Neural crest cell (in vitro differentiated cells): ENCODE measurements at regions not wholly inside any gene's neighbourhood (a gene's known extent, or its start where the extent isn't known, plus 50 kb on each side); places are given as distances from the start of the nearest gene placed in this dataset.
"Not testable (repeated sequence)": the region's sequence is repeated elsewhere in the genome, so short reads cannot be mapped to it uniquely, and the experiment has no call there.

Source experiments
- DNase-seq: peaks from one replicate; pipeline ENCODE4 v3.0.0; 2021; ENCODE audit warnings: low read depth, mixed read lengths, low spot score
- H3K27ac Mint-ChIP-seq: one replicate; pipeline ENCODE4 v1.8.0; 2021; ENCODE audit warnings: mild to moderate bottlenecking, mixed read lengths; ENCODE audit not compliant: unreplicated experiment
- H3K27me3 Mint-ChIP-seq: 2 replicates; pipeline ENCODE4 v1.8.0; 2021; ENCODE audit warnings: low read depth, mild to moderate bottlenecking, mixed read lengths
- H3K36me3 Mint-ChIP-seq: 2 replicates; pipeline ENCODE4 v1.8.0; 2021; ENCODE audit warnings: low read depth, mild to moderate bottlenecking, mixed read lengths
- H3K4me1 Mint-ChIP-seq: 2 replicates; pipeline ENCODE4 v1.8.0; 2021; ENCODE audit warnings: mixed read lengths
- H3K4me3 Mint-ChIP-seq: one replicate; pipeline ENCODE4 v1.8.0; 2021; ENCODE audit warnings: mild to moderate bottlenecking, mixed read lengths
- H3K9me3 Mint-ChIP-seq: 2 replicates; pipeline ENCODE4 v1.8.0; 2021; ENCODE audit warnings: mixed read lengths
- TF ChIP-seq, protein P1 (sequence below): fragments of 200-600 bp; sonication (generic); conservative IDR thresholded peaks from 2 replicates; pipeline ENCODE4 v1.5.0; 2021; ENCODE audit warnings: antibody characterized with exemption, mild to moderate bottlenecking

DNA sequence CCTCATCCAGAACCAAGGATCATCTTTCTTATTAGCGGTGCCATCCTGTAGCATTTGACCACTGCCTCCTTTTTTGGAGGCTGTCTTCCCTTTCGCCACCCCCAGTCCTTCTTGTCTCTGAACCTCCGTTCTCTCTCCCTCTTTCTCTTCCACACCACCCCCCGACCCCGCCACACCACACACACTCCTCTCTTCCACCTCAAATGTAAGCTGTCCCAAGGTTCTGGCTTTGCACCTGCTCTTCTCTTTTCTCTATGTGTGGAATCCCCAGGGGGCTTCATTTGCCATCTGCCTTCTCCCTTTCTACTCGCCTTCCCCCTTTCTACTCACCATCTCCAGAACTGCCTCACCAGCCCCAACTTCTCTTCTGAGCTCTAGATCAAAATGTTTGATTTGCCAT lies 111.3 kb upstream of the CDYL start:
- no peak for DNase-seq
- no peaks in the 10 kb centered on the region for H3K9me3 Mint-ChIP-seq
- no peaks in the 10 kb centered on the region for H3K36me3 Mint-ChIP-seq
- H3K27me3 Mint-ChIP-seq: no peaks in the 10 kb centered on the region
- H3K4me3 Mint-ChIP-seq: no peak overlapping the region
- H3K27ac Mint-ChIP-seq: no peak overlapping the region
- TF ChIP-seq, protein P1, sequence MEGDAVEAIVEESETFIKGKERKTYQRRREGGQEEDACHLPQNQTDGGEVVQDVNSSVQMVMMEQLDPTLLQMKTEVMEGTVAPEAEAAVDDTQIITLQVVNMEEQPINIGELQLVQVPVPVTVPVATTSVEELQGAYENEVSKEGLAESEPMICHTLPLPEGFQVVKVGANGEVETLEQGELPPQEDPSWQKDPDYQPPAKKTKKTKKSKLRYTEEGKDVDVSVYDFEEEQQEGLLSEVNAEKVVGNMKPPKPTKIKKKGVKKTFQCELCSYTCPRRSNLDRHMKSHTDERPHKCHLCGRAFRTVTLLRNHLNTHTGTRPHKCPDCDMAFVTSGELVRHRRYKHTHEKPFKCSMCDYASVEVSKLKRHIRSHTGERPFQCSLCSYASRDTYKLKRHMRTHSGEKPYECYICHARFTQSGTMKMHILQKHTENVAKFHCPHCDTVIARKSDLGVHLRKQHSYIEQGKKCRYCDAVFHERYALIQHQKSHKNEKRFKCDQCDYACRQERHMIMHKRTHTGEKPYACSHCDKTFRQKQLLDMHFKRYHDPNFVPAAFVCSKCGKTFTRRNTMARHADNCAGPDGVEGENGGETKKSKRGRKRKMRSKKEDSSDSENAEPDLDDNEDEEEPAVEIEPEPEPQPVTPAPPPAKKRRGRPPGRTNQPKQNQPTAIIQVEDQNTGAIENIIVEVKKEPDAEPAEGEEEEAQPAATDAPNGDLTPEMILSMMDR: no peak
- peaks cover 16% of the 10 kb centered on the region for H3K4me1 Mint-ChIP-seq

DNA sequence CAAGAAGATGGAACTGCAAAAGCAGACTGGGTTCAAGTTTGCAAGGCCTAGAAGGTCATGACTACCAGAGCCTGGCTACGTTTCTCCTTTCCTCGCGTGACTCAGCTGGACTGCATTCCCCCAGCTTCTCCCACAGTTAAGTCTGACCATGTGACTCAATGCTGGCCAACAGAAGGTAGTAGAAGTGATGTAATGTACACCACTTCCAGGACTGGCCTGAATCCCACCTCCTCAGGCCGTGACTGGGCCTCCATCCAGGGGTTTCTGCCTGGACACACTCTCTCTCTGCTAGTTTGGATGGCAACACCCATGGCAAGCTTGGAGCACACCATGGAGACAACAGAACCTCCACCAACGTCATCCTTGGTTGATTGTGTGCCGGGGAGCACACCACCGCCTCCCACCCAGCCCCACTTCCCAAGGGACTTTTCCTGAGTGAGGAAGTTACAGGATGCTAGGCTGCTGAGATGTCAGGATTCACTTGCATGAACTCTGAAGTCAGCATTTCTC lies 112.0 kb upstream of the CDYL start:
- TF ChIP-seq, protein P1: no peak
- H3K27ac Mint-ChIP-seq: no peak overlapping the region
- no peaks in the 10 kb centered on the region for H3K9me3 Mint-ChIP-seq
- no peak overlapping the region for H3K4me3 Mint-ChIP-seq
- no peaks in the 10 kb centered on the region for H3K36me3 Mint-ChIP-seq
- H3K4me1 Mint-ChIP-seq: peaks cover 16% of the 10 kb centered on the region
- no peaks in the 10 kb centered on the region for H3K27me3 Mint-ChIP-seq
- DNase-seq: no peak

DNA sequence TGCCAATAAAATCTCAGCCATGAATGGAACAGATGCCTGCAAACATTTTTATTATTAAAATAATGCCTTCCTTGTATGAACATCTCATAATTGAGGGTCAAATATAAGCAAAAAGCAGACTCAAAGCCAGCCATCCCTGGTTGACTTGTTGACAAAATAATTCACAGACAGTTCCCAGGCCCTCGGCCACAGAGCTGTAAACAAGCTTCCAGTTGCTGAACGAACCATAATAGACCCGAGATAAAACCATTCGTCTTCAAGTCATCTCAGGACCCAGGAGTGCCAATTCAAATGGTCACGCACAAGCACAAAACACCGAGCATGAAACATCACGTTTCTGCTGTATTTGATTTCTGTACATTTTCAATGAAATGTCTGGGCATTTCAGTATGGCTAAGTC lies 113.3 kb upstream of the CDYL start:
- no peak overlapping the region for H3K4me3 Mint-ChIP-seq
- no peaks in the 10 kb centered on the region for H3K9me3 Mint-ChIP-seq
- no peaks in the 10 kb centered on the region for H3K27me3 Mint-ChIP-seq
- TF ChIP-seq, protein P1: no peak
- H3K27ac Mint-ChIP-seq: no peak overlapping the region
- no peaks in the 10 kb centered on the region for H3K36me3 Mint-ChIP-seq
- DNase-seq: no peak
- H3K4me1 Mint-ChIP-seq: peaks cover 4% of the 10 kb centered on the region

DNA sequence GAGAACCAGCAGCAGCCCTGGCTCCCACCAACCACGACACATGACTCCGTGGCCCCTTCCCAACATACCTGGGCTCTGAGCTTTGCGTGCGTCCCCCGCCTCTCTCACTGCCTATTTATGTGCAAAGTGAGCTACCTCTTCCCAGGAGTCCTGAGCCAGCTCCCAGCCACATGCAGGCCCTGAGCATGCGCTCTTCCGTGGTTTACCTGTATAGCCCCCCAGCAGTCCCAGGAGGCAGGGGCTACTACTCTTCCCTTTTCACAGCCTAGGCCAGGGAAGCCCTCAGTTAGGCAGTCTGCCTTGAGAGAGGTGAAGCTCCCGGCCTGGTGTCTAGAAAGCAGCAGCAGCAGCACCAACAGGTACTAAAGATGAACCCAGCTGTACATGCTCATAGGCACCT lies 114.8 kb upstream of the CDYL start:
- Mint-ChIP-seq H3K27me3 (no peaks in the 10 kb centered on the region), H3K4me1 (no peaks in the 10 kb centered on the region), H3K27ac (no peak overlapping the region), H3K9me3 (no peaks in the 10 kb centered on the region), H3K4me3 (no peak overlapping the region), H3K36me3 (no peaks in the 10 kb centered on the region)
- DNase-seq: no peak
- TF ChIP-seq, protein P1: no peak

DNA sequence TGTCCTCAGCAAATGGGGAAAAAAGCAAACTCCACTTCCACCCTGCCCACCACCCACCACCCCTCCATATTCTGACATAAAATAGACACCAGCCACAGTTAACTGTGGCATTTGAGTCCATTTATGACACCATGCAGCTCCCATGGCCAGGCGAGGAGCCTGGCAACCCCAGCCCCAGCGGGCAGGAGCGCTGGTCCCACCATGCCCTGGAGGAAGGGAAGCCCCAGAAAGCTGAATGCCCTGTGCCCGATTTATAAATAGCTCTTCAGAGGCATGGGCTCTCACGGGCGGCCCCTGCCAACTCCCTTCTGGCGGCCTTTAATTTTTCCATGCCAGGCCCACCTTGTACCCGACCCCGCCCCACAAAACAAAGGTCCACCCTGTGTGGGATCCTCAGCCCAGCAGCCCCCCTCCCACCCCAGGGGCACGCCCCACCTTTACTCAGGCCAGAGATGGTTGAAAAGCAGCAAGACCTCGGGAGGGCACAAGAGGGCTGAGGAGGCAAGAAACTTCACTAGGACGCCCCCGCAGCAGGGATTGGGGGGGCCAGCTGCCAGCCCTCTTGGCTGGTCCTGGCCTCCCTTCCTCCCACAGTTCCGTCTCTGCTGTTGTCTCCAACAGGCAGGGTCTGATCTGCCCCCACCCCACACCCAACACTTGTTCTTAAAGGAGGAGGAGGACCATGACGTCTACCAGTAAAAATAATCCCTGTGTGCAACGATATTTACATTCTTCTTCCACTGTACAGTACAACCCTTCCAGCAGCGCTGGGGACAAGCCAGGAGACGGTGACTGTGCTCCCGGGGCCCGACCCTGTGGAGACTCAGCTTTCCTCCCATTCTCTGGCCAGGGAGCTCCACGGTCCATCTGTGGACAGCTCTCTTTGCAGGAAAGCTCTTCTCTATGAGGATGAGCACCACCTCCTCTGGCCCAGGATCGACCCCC lies 115.6 kb upstream of the CDYL start:
- no peaks in the 10 kb centered on the region for H3K4me1 Mint-ChIP-seq

DNA sequence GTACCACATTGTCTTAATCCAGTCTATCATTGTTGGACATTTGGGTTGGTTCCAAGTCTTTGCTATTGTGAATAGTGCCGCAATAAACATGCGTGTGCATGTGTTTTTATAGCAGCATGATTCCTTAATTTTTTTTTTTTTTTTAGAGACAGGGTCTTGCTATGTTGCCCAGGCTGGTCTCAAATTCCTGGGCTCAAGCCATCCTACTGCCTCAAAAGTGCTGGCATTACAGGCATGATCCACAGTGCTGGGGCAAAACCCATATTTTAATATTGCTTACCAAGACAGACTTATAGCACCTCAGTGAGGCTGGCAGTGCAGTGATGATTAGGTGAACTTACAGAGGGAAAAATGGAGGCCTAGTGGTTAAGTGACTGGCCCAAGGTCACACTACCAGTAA lies 116.5 kb upstream of the CDYL start:
- H3K27ac Mint-ChIP-seq, H3K4me3 Mint-ChIP-seq, H3K36me3 Mint-ChIP-seq, H3K4me1 Mint-ChIP-seq, H3K27me3 Mint-ChIP-seq, H3K9me3 Mint-ChIP-seq, DNase-seq: not testable (repeated sequence)

More for the DNA sequence above, 115.6 kb upstream of the CDYL start:
- Mint-ChIP-seq H3K9me3 (no peaks in the 10 kb centered on the region), H3K27me3 (no peaks in the 10 kb centered on the region), H3K4me3 (no peak overlapping the region), H3K27ac (no peak overlapping the region), H3K36me3 (no peaks in the 10 kb centered on the region)
- no peak for DNase-seq
- TF ChIP-seq, protein P1: no peak
